ENCODE measurements at regions not wholly inside any gene's neighbourhood (a gene's known extent, or its start where the extent isn't known, plus 50 kb on each side); places are given as distances from the start of the nearest gene placed in this dataset.
A peak's percentile ranks its signal among the peaks of the same experiment; 100 is the strongest.

GRCh38 chr13:57224414-57224813 is 57.4 kb downstream of the PRR20E start:
- DNase-seq (ENCODE audit: low spot score), result no peak

DNA sequence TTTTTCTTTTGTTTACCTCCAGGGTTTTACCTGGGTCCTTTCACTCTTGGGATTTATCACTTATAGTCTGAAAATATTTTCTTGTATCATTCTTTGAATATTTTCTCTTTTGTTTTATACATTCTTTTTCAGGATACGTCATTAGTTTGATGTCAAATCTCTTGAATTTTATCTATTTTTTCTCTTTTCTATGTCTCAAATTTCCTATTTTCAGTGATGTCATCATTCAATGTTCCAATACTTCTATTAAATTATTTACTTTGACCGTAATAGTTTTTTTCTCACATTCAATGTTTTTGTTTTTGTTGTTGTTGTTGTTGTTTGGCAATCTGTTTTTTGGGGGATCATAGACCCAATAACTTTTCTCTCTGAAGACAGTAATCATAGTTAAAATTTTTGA is 83.5 kb downstream of the PRR20E start:
- no peak for DNase-seq (ENCODE audit: low spot score)

GRCh38 chr13:57253551-57253950 is 86.6 kb downstream of the PRR20E start:
- DNase-seq (ENCODE audit: low spot score), result no peak

DNA sequence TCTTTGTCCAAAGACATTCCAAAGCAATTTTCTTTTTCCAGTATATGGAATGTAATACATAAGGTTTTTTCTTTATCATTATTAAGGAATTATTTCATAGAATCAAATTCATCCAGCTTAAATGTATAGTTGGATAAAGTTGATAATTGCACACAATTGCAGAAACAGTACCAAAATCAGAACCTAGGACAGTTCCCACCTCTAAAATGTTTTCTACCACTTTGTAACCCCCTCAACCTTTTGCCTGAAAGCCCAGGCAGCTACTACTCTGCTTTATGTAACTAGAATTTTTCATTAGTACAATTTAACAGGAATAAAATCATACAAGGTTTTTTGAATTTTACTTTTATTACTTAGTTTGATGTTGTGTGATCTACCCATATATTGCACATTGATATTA is 98.0 kb downstream of the PRR20E start:
- DNase-seq (ENCODE audit: low spot score), result no peak

DNA sequence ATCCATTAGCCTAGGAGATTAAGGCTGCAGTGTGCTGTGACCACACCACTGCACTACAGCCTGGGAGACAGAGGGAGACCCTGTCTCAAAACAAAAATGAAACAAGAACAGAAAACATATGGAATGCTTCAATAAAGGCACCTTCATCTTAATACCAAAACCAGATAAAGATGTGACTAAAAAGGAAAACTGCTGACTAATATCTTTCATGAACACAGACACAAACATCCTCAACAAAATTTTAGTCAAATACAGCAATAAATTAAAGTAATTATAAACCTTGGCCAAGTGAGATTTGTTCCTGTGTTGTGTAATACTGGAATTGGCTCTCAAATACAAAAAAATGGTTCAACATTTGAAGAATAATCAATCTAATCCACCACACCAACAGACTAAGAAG is 103.5 kb downstream of the PRR20E start:
- DNase-seq (ENCODE audit: low spot score), result no peak

GRCh38 chr13:57286511-57287098 is 119.6 kb downstream of the PRR20E start:
- peak; percentile 0 for DNase-seq (ENCODE audit: low spot score)

DNA sequence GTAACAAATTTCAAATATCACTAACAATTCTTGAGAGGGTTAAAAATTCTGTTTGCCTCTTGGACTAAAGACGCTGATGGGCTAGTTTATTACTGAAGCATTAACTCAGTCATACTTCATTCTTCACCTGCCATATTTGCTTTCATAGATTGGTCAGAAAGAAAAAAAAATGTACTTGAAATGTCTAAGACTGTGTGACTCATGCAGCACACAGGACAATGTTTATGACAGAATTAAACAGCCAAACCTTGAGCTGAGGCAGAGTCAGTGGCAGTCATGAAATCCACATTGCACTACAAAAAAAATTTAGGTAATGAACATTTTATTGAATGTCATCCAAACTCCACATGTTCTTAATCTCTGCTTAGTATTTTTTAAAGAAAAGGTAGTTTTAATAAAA is 135.6 kb downstream of the PRR20E start:
- no peak for DNase-seq (ENCODE audit: low spot score)

DNA sequence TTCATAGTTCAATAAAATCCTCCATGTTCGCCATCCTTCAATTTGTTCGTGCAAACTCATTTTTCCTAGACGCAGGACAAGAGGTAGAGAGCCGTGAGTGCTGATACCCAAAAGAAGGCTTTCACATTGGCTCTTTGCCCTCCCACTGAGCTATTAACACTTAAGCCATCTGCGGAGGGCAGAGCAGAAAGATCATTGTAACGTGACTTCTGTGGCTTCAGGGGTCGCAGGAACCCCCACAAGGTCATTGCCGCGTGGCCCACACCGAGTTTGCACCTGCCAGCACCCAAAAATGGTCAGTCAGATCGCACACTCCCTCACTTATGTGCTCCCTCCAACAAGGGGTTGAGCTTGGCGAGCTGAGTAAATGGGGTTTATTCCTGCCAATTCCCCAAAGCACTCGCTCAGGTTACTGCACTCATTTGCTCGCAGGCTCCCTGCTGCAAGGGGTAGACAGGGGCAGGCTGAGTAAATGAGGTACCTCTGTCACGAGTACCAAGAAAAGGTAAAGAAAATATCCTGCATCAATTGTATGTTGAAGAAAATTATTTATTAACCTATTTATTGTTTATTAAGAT is 144.1 kb downstream of the PRR20E start:
- DNase-seq (ENCODE audit: low spot score), result no peak

- DNase-seq (ENCODE audit: low spot score), result no peak
Measured at GRCh38 chr13:57314897-57315520, 148.0 kb downstream of the PRR20E start.

- no peak for DNase-seq (ENCODE audit: low spot score)
Measured at GRCh38 chr13:57326532-57326931, 159.5 kb downstream of the PRR20E start.

DNA sequence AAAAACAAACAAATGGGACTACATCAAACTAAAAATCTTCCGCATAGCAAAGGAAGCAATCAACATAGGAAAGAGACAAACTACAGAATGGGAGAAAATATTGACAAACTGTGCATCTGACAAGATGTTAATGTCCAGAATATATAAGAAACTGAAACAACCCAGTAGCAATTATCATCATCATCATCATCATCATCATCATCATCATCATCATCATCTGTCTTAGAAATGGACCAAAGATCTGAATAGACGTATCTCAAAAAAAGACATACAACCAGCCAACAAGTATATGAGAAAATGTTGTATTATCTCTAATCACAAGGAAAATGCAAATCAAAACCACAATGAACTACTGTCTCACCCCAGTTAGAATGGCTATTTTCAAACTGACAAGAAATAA is 173.9 kb downstream of the PRR20E start:
- no peak for DNase-seq (ENCODE audit: low spot score)

GRCh38 chr13:57345526-57345925 is 178.5 kb downstream of the PRR20E start:
- DNase-seq (ENCODE audit: low spot score), result no peak

DNA sequence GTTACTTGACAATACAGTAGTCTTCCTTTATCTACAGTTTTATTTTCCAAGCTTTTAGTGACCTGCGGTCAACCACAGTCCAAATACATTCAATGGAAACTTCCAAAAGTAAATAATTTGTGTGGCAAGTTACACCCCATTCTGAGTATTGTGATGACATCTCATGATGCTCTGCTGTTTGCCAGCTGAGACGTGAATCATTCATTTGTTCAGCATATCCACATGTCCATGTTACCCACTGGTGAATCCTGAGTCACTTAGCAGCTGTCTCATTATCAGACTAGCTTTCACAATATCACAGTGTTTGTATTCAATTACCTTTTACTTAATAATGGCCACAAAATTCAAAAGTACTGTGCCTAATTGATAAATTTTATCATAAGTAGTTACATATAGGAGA is 179.8 kb downstream of the PRR20E start:
- DNase-seq (ENCODE audit: low spot score), result peak; percentile 0

GRCh38 chr13:57352114-57352513 is 185.1 kb downstream of the PRR20E start:
- no peak for DNase-seq (ENCODE audit: low spot score)

DNA sequence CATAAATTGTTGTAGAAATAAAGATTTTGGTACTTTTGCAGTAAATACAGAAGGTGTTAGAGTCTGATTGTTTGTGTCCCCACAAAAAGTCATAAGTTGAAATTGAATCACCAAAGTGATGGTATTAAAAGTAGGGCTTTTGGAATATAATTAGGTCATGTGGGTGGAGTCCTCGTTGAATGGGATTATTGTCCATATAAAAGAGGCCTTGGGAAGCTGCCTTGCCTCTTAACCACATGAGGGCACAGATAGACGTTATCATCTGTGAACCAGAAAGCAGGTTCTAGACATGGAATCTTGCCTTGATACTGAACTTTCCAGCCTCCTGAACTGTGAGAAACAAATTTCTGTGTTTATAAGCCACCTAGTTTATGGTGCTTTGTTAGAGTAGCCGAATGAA is 186.8 kb downstream of the PRR20E start:
- DNase-seq (ENCODE audit: low spot score), result no peak

- no peak for DNase-seq (ENCODE audit: low spot score)
Measured at GRCh38 chr13:57375876-57376275, 208.9 kb downstream of the PRR20E start.

DNA sequence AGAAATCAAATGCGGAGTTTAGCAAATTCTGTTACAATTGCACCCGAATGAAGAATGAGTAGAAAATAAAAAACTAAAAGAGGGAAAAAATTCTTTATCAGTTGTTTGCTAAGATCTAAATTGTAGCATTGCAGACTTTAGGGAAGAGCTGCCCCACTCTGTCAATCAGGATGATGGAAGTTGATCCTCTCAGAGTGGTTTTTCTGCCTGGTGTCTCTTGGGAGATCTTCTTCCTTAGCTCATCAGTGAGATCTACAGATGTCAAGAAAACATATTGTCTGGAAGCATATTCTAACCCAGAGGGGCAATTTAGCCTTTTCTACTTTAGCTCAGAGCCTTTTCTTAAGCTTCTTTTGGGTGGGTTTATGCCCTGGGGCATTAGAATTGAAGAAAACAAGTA is 223.2 kb upstream of the PCDH17 start:
- DNase-seq (ENCODE audit: low spot score), result no peak

- DNase-seq (ENCODE audit: low spot score), result no peak
Measured at GRCh38 chr13:57409121-57409520, 222.4 kb upstream of the PCDH17 start.

DNA sequence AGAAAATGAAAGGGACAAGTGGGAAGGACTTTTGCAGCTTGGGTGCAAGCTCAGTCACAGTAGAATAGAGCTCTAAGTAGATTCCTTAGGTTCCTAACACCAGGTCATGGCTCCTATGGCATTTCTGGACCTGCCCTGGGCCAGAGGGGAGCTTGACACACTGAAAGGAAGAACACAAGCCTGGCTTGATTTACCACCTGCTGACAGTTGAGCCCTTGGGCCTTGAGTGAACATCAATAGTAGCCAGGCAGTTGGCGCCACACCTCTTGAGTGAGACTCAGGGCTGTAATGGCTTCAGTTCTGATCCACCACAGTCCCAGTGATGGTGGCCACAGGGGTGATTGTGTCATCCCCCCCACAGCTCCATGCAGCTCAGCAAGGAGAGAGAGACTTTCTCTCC is 221.9 kb upstream of the PCDH17 start:
- DNase-seq (ENCODE audit: low spot score), result no peak

GRCh38 chr13:57418067-57418677 is 213.4 kb upstream of the PCDH17 start:
- no peak for DNase-seq (ENCODE audit: low spot score)

DNA sequence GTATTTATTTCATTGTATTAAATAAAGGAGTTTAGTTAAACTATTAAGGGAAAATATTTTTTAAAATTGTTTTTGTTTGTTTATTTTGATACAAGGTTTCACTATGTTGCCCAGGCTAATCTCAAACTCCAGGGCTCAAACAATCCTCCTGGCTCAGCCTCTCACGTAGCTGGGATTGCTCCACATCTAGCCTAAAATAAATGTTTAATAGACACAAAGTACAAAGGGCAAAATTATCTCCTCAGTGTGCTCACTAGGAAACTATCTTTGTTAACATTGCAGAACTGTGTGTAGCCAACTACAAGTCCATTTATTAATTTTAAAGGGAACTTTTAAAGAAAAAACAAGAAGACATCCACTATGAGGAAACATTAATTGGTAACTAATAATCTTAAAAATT is 207.2 kb upstream of the PCDH17 start:
- no peak for DNase-seq (ENCODE audit: low spot score)

- no peak for DNase-seq (ENCODE audit: low spot score)
Measured at GRCh38 chr13:57425531-57425930, 206.0 kb upstream of the PCDH17 start.

DNA sequence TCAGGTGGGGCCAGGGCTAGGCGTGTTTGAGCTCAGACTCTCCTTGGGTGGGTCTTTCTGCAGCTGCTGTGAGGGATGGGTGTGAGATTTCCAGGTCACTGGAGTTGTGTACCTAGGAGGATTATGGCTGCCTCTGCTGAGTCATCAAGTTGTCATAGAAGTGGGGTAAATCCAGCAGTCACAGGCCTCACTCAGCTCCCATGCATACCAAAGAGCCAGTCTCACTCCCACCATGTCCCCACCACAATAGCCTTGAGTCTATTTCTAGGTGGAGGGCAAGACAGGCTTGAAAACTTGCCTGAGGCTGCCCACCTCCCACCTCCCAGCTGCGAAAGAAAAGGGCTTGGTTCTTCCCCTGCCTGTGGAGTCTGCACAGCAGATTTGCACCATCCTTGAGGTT is 194.0 kb upstream of the PCDH17 start:
- DNase-seq (ENCODE audit: low spot score), result no peak

Measured in A172 (cell line).